ENCODE measurements at regions not wholly inside any gene's neighbourhood (a gene's known extent, or its start where the extent isn't known, plus 50 kb on each side); places are given as distances from the start of the nearest gene placed in this dataset.

DNA sequence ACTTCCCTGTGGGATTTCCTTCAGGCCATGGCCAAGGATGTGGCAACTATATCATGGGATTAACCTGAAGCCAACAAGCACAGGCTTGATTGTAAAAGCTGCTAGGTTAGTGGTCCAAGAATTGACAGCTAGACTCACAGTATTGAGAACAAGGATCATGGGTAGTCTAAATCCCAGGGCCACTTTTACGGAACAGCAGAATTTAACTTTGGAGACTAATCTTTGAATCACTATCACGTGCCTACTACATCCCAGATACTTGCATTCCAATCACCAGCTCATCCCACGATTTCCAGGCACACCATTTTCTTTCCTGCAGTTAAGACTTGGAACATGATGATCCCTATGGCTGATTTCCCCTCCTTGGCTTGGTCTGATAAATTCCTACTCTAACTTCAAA is 65.6 kb upstream of the ADO start:
- TF ChIP-seq RARB (CRISPR knock-in tag; IDR thresholded peaks at IDR 0.05) (no peak), EP300 (IDR thresholded peaks at IDR 0.05) (no peak), CEBPB (IDR thresholded peaks at IDR 0.05) (no peak)
- TF ChIP-seq, protein P1, sequence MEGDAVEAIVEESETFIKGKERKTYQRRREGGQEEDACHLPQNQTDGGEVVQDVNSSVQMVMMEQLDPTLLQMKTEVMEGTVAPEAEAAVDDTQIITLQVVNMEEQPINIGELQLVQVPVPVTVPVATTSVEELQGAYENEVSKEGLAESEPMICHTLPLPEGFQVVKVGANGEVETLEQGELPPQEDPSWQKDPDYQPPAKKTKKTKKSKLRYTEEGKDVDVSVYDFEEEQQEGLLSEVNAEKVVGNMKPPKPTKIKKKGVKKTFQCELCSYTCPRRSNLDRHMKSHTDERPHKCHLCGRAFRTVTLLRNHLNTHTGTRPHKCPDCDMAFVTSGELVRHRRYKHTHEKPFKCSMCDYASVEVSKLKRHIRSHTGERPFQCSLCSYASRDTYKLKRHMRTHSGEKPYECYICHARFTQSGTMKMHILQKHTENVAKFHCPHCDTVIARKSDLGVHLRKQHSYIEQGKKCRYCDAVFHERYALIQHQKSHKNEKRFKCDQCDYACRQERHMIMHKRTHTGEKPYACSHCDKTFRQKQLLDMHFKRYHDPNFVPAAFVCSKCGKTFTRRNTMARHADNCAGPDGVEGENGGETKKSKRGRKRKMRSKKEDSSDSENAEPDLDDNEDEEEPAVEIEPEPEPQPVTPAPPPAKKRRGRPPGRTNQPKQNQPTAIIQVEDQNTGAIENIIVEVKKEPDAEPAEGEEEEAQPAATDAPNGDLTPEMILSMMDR (IDR thresholded peaks at IDR 0.05) = no peak
